Mesodermal cell (in vitro differentiated cells): ENCODE measurements at regions not wholly inside any gene's neighbourhood (a gene's known extent, or its start where the extent isn't known, plus 50 kb on each side); places are given as distances from the start of the nearest gene placed in this dataset.
"Not testable (repeated sequence)": the region's sequence is repeated elsewhere in the genome, so short reads cannot be mapped to it uniquely, and the experiment has no call there.

Experiments used
- H3K27ac ChIP-seq: 2 replicates; pipeline ENCODE4 v1.7.0; 2013; ENCODE audit warnings: mild to moderate bottlenecking, low read depth, low read length, moderate library complexity; ENCODE audit not compliant: severe bottlenecking
- H3K36me3 ChIP-seq: 2 replicates; pipeline ENCODE4 v1.7.1; 2013; ENCODE audit warnings: mild to moderate bottlenecking, low read length, moderate library complexity; ENCODE audit not compliant: control insufficient read depth, insufficient read depth
- H3K4me1 ChIP-seq: one replicate; pipeline ENCODE4 v1.7.1; 2013; ENCODE audit warnings: mild to moderate bottlenecking, low read length; ENCODE audit not compliant: insufficient read depth, control insufficient read depth, poor library complexity, severe bottlenecking
- H3K4me3 ChIP-seq: 2 replicates; pipeline ENCODE4 v1.7.0; 2013; ENCODE audit warnings: low read length, control low read depth, mild to moderate bottlenecking; ENCODE audit not compliant: insufficient read depth, poor library complexity, severe bottlenecking; ENCODE audit errors: extremely low read depth
- H3K9me3 ChIP-seq: 2 replicates; pipeline ENCODE4 v1.7.1; 2013; ENCODE audit warnings: mild to moderate bottlenecking, low read length, moderate library complexity; ENCODE audit not compliant: control insufficient read depth
- WGBS, 2 experiments: methylation state at CpG; one replicate each; pipeline ENCODE4 v1.1.5; 2013; ENCODE audit warnings: missing lambda C conversion rate in 2 of 2; ENCODE audit not compliant: insufficient coverage in 2 of 2; 5-methylcytosine and 5-hydroxymethylcytosine counted together

- Histone ChIP-seq H3K4me1 (no peaks in the 10 kb centered on the region), H3K27ac (no peak overlapping the region), H3K4me3 (no peak overlapping the region), H3K36me3 (no peaks in the 10 kb centered on the region), H3K9me3 (no peaks in the 10 kb centered on the region)
- WGBS, 2 experiments = 71 to 89% methylated on average over 3 to 4 of the region's 6 CpGs
Measured at GRCh38 chr10:16009785-16010184, 149.5 kb upstream of the MINDY3 start.

DNA sequence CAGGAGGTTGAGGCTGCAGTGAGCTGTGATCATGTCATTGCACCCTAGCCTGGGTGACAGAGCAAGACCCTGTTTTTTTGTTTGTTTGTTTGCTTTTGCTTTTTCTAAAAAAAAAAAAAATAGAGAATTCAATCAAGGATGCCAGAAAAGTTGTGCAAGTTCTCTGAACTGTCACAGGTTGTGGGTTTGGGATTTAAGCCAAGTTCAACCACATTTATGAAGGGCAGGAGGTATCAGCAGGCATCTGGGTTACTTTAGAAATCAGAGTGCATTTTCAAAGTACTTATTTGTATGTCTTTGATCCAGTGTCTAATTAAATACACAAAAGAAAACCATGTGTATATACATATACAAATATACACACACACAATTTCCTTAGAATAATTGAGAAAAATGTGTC, 151.2 kb upstream of the MINDY3 start:
- H3K36me3 ChIP-seq = no peaks in the 10 kb centered on the region
- no peak overlapping the region for H3K4me3 ChIP-seq
- no peaks in the 10 kb centered on the region for H3K9me3 ChIP-seq
- H3K27ac ChIP-seq = no peak overlapping the region
- no peaks in the 10 kb centered on the region for H3K4me1 ChIP-seq

- H3K4me3 ChIP-seq = no peak overlapping the region
- no peaks in the 10 kb centered on the region for H3K4me1 ChIP-seq
- H3K27ac ChIP-seq = no peak overlapping the region
- H3K36me3 ChIP-seq = no peaks in the 10 kb centered on the region
- no peaks in the 10 kb centered on the region for H3K9me3 ChIP-seq
- 43 to 50% methylated on average over 1 of the region's 3 CpGs for WGBS, 2 experiments
Measured at GRCh38 chr10:16014469-16014868, 154.2 kb upstream of the MINDY3 start.

GRCh38 chr10:16016688-16017087, 156.4 kb upstream of the MINDY3 start:
- 82 to 86% methylated on average over 3 of the region's 4 CpGs for WGBS, 2 experiments
- no peaks in the 10 kb centered on the region for H3K9me3 ChIP-seq
- H3K36me3 ChIP-seq = no peaks in the 10 kb centered on the region
- no peak overlapping the region for H3K27ac ChIP-seq
- no peaks in the 10 kb centered on the region for H3K4me1 ChIP-seq
- H3K4me3 ChIP-seq = no peak overlapping the region

DNA sequence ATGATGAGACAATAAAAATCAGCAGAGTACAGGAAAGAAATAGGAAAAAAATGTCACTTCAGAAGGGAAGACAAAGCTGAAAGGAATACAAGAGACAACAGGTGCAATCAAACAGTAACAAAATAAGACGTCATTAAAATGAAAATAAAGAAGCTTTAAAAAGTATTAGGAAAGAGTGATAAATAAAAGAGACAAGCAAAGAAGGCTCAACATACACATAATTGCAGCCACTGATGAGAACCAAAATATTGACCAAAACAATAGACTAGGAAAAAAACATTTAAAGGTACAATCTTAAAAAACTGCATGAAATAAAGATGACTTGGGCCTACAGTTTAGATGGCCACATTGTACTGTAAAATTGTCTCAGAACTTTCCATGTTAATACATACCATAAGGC, 160.5 kb upstream of the MINDY3 start:
- Histone ChIP-seq H3K9me3 (no peaks in the 10 kb centered on the region), H3K4me3 (no peak overlapping the region), H3K4me1 (no peaks in the 10 kb centered on the region), H3K36me3 (no peaks in the 10 kb centered on the region), H3K27ac (no peak overlapping the region)
- no CpG with 5 or more reads among the region's 1 CpG for WGBS, 2 experiments

DNA sequence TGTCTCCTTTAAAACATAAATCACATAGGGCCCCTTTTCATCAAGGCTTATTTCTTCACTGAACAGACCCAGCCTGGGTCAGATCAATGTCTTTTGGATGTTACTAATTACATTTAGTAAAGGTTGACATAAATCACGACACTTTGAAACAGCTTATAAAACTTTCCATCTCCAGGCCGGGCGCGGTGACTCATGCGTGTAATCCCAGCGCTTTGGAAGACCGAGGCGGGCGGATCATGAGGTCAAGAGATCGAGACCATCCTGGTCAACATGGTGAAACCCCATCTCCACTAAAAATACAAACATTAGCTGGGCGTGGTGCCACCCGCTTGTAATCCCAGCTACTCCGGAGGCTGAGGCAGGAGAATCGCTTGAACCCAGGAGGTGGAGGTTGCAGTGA, 166.5 kb upstream of the MINDY3 start:
- H3K36me3 ChIP-seq, H3K4me1 ChIP-seq, H3K4me3 ChIP-seq, H3K27ac ChIP-seq, H3K9me3 ChIP-seq: not testable (repeated sequence)
- WGBS, 2 experiments = 84 to 94% methylated on average over 3 to 11 of the region's 14 CpGs

DNA sequence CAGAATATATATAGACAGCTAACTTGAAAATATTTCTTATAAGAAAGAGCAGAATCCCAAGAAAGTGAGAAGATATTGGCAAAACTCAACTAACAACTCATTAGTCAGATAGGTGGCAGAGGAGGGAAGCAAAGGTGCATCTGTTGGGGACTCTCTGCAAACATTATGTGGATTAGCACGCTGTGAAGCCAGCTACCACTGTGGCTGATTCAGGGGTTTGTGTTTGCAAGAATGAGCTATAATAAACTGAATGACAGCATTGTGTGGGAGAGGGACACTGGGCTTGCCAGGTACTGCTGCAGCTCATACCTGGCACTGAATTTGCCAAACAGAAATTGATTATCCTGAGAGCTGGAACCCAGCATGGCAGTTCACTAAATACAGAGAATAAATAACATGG, 170.3 kb upstream of the MINDY3 start:
- Histone ChIP-seq H3K4me1 (no peaks in the 10 kb centered on the region), H3K36me3 (no peaks in the 10 kb centered on the region), H3K9me3 (no peaks in the 10 kb centered on the region), H3K4me3 (no peak overlapping the region), H3K27ac (no peak overlapping the region)
- 75 to 80% methylated on average over 1 of the region's 1 CpG for WGBS, 2 experiments

GRCh38 chr10:16049050-16049449, 188.7 kb upstream of the MINDY3 start:
- H3K36me3 ChIP-seq = no peaks in the 10 kb centered on the region
- no peaks in the 10 kb centered on the region for H3K9me3 ChIP-seq
- no peak overlapping the region for H3K4me3 ChIP-seq
- H3K4me1 ChIP-seq = no peaks in the 10 kb centered on the region
- WGBS, 2 experiments = 86 to 100% methylated on average over 1 to 2 of the region's 4 CpGs
- no peak overlapping the region for H3K27ac ChIP-seq

- H3K9me3 ChIP-seq = no peaks in the 10 kb centered on the region
- H3K4me1 ChIP-seq = no peaks in the 10 kb centered on the region
- WGBS, 2 experiments = 90 to 95% methylated on average over 6 to 7 of the region's 7 CpGs
- H3K36me3 ChIP-seq = no peaks in the 10 kb centered on the region
- no peak overlapping the region for H3K4me3 ChIP-seq
- no peak overlapping the region for H3K27ac ChIP-seq
Measured at GRCh38 chr10:16049782-16050181, 189.5 kb upstream of the MINDY3 start.

- no peaks in the 10 kb centered on the region for H3K36me3 ChIP-seq
- 40% methylated on average over 1 of the region's 1 CpG; no CpG with 5 or more reads in 1 of the 2 experiments for WGBS, 2 experiments
Measured at GRCh38 chr10:16063350-16063749, 203.0 kb upstream of the MINDY3 start.

DNA sequence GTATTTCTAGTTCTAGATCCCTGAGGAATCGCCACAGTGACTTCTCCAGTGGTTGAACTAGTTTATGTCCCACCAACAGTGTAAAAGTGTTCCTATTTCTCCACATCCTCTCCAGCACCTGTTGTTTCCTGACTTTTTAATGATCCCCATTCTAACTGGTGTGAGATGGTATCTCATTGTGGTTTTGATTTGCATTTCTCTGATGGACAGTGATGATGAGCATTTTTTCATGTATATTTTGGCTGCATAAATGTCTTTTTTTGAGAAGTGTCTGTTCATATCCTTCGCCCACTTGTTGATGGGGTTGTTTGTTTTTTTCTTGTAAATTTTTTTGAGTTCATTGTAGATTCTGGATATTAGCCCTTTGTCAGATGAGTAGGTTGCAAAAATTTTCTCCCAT, 223.2 kb upstream of the MINDY3 start:
- not testable (repeated sequence) for H3K4me1 ChIP-seq, H3K36me3 ChIP-seq, H3K27ac ChIP-seq, H3K4me3 ChIP-seq, H3K9me3 ChIP-seq
- WGBS, 2 experiments = 100% methylated on average over 1 of the region's 2 CpGs; no CpG with 5 or more reads in 1 of the 2 experiments

More at GRCh38 chr10:16063350-16063749, 203.0 kb upstream of the MINDY3 start:
- Histone ChIP-seq H3K4me1 (no peaks in the 10 kb centered on the region), H3K9me3 (no peaks in the 10 kb centered on the region), H3K4me3 (no peak overlapping the region), H3K27ac (no peak overlapping the region)

DNA sequence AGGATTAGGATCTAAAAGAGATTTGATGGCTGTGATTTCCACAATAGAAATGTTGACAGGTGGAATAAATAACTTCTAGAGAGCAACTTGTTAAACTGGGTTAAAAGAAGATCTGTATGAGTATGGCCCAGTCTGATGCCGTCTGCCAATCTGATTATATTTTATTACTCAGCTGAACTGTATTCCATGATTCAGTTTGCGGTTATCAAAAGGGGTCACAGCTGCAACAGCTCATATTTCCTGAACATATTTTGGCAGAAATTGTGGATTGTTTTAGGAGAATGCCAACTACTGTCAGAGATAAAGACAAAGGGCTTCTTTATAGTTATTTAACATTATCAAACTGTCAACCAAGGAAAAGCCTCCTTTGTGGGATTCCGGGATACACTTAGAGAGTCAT, 244.8 kb upstream of the MINDY3 start:
- WGBS, 2 experiments = 89 to 100% methylated on average over 1 of the region's 3 CpGs
- Histone ChIP-seq H3K4me3 (no peak overlapping the region), H3K36me3 (no peaks in the 10 kb centered on the region), H3K9me3 (no peaks in the 10 kb centered on the region), H3K4me1 (no peaks in the 10 kb centered on the region), H3K27ac (no peak overlapping the region)
